HepG2 (cell line): ENCODE measurements at regions not wholly inside any gene's neighbourhood (a gene's known extent, or its start where the extent isn't known, plus 50 kb on each side); places are given as distances from the start of the nearest gene placed in this dataset.

Source experiments
- ASH2L ChIP-seq: fragments of 300-600, 200-600 bp; sonication (generic); IDR thresholded peaks from 2 replicates; pipeline ENCODE4 v1.7.0; 2017; ENCODE audit warnings: low read depth, mild to moderate bottlenecking, moderate library complexity, mixed read lengths, low read length; ENCODE audit not compliant: insufficient read length
- ESRRA ChIP-seq: sonication (generic); formaldehyde crosslinking; IDR thresholded peaks from 2 replicates; pipeline ENCODE4 v1.5.1; 2020; ENCODE audit warnings: mild to moderate bottlenecking, low read depth, missing genetic modification reagents
- RBAK ChIP-seq: sonication (generic); formaldehyde crosslinking; IDR thresholded peaks from 2 replicates; pipeline ENCODE4 v1.5.1; 2020; ENCODE audit warnings: mild to moderate bottlenecking, missing genetic modification reagents
- RERE ChIP-seq: IDR thresholded peaks from 2 replicates; pipeline ENCODE4 v1.6.1; 2016; ENCODE audit warnings: low read depth, missing genetic modification reagents, missing compliant biosample characterization
- REST ChIP-seq, 2 experiments: IDR thresholded peaks; 2 replicates each; pipeline ENCODE4 v1.6.1; 2011 to 2012; ENCODE audit warnings: low read length in 2 of 2, borderline replicate concordance in 1 of 2, low read depth in 1 of 2, mild to moderate bottlenecking in 1 of 2, moderate library complexity in 1 of 2
- SMC3 ChIP-seq: IDR thresholded peaks from 2 replicates; pipeline ENCODE4 v1.6.1; 2011; ENCODE audit warnings: low read length, improper control_type of control experiment
- SNAI1 ChIP-seq: sonication (generic); formaldehyde crosslinking; IDR thresholded peaks from 2 replicates; pipeline ENCODE4 v1.5.0; 2020; ENCODE audit warnings: mild to moderate bottlenecking, missing genetic modification reagents, borderline replicate concordance
- TRAFD1 ChIP-seq: sonication (generic); formaldehyde crosslinking; IDR thresholded peaks from 2 replicates; pipeline ENCODE4 v1.5.1; 2020; ENCODE audit warnings: missing genetic modification reagents, mild to moderate bottlenecking, borderline replicate concordance
- YEATS4 ChIP-seq: sonication (generic); formaldehyde crosslinking; IDR thresholded peaks from 2 replicates; pipeline ENCODE4 v1.4.0; 2020; ENCODE audit warnings: missing genetic modification reagents, borderline replicate concordance
- ZNF207 ChIP-seq: fragments of 450-650 bp; IDR thresholded peaks from 2 replicates; pipeline ENCODE4 v1.6.1; 2016; ENCODE audit warnings: antibody characterized with exemption, borderline replicate concordance
- ZNF24 ChIP-seq: fragments of 450-650 bp; IDR thresholded peaks from 2 replicates; pipeline ENCODE4 v1.6.1; 2017; ENCODE audit warnings: antibody characterized with exemption, mild to moderate bottlenecking
- ZNF274 ChIP-seq: sonication (generic); formaldehyde crosslinking; IDR thresholded peaks from 2 replicates; pipeline ENCODE4 v1.5.1; 2020; ENCODE audit warnings: mild to moderate bottlenecking, missing genetic modification reagents
- ZNF343 ChIP-seq: sonication (generic); formaldehyde crosslinking; IDR thresholded peaks from 2 replicates; pipeline ENCODE4 v1.4.0; 2020; ENCODE audit warnings: mild to moderate bottlenecking, missing genetic modification reagents
- ZNF574 ChIP-seq: sonication (generic); formaldehyde crosslinking; IDR thresholded peaks from 2 replicates; pipeline ENCODE4 v1.4.0; 2020; ENCODE audit warnings: missing genetic modification reagents
- ZNF678 ChIP-seq: sonication (generic); formaldehyde crosslinking; IDR thresholded peaks from 2 replicates; pipeline ENCODE4 v1.4.0; 2020; ENCODE audit warnings: mild to moderate bottlenecking, missing genetic modification reagents
- ZNF720 ChIP-seq: sonication (generic); formaldehyde crosslinking; IDR thresholded peaks from 2 replicates; pipeline ENCODE4 v1.4.0; 2020; ENCODE audit warnings: missing genetic modification reagents
- ZNF850 ChIP-seq: sonication (generic); formaldehyde crosslinking; conservative IDR thresholded peaks from 2 replicates; pipeline ENCODE4 v1.9.0; 2021; ENCODE audit warnings: mild to moderate bottlenecking, missing genetic modification reagents

GRCh38 chr6:53728570-53729194 is 63.1 kb upstream of the KLHL31 start (continued):
- TF ChIP-seq RERE (no peak), TRAFD1 (CRISPR knock-in tag) (no peak), RBAK (CRISPR knock-in tag) (no peak), ZNF678 (CRISPR knock-in tag) (no peak), REST (IDR thresholded peaks at IDR 0.05; ENCODE audit: borderline replicate concordance in 1 of 2, low read depth in 1 of 2, low read length in 2 of 2) (no peak), YEATS4 (CRISPR knock-in tag) (no peak), ZNF207 (no peak), ZNF574 (no peak), ZNF343 (CRISPR knock-in tag) (no peak), SNAI1 (CRISPR knock-in tag) (no peak), ZNF850 (CRISPR knock-in tag) (no peak), SMC3 (peak; percentile 78), ASH2L (no peak), ZNF720 (CRISPR knock-in tag) (no peak), ZNF274 (no peak), ZNF24 (no peak), ESRRA (CRISPR knock-in tag) (no peak)
